ENCODE measurements at regions not wholly inside any gene's neighbourhood (a gene's known extent, or its start where the extent isn't known, plus 50 kb on each side); places are given as distances from the start of the nearest gene placed in this dataset.

DNA sequence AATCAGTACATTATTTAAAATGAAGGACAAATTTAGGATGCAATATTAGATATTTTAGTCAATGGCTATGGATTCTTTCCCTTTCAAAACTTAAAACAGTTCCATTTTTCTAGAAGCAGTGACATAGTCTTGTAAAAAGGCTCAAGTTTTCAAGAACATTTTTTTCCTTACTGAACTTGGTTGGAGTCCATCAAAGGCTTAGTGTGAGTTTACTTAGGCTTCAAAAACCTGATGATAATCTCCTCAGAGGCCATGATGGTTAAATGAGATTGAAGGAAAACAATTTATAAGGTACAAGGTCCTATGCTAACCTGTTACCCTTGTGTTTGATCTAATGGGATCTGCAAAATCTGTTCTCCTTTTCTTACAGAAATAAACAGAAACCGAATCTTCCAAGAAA, 531.8 kb downstream of the UTRN start:
- no peak overlapping the region for H3K4me3 ChIP-seq (ENCODE audit: insufficient read length, low read depth)
- H3K4me1 ChIP-seq (ENCODE audit: insufficient read depth, insufficient read length): no peaks in the 10 kb centered on the region
- H3K9ac ChIP-seq (ENCODE audit: insufficient read length, low read depth): no peak overlapping the region
- no peaks in the 10 kb centered on the region for H3K27me3 ChIP-seq (ENCODE audit: insufficient read depth, insufficient read length)
- TF ChIP-seq SUZ12 (IDR thresholded peaks at IDR 0.05; ENCODE audit: extremely low read depth, insufficient read depth, insufficient read length): no peak
- no peak for TF ChIP-seq YY1 (IDR thresholded peaks at IDR 0.05; ENCODE audit: insufficient read depth, insufficient read length)
- no peak for TF ChIP-seq ZNF274 (IDR thresholded peaks at IDR 0.05; ENCODE audit: low read depth, low read length)
- no peaks in the 10 kb centered on the region for H3K36me3 ChIP-seq (ENCODE audit: insufficient read depth, insufficient read length, low read length)
- no peak for DNase-seq (ENCODE audit: low read depth, low spot score)
- no peaks in the 10 kb centered on the region for H3K9me3 ChIP-seq (ENCODE audit: insufficient read depth, low read length)

DNA sequence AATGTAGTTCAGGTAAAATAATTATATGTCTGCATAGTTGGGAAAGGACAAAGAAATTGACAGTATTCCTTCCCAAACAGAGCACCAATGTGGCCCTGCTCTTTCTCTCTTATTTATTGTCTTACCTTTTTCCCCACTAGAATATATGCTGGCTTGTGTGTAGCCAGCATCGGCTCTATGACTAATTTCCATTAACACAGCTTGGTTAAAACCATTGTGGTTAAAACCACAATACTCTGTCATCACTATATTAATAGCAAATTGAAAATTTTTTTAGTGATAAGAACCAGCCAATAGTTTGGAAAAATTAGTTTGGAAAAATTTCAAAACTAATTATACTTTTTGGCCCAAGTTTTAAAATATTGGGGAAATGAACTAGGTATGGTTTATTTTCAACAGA, 535.1 kb downstream of the UTRN start:
- H3K9ac ChIP-seq (ENCODE audit: insufficient read length, low read depth): no peak overlapping the region
- H3K27me3 ChIP-seq (ENCODE audit: insufficient read depth, insufficient read length): no peaks in the 10 kb centered on the region
- TF ChIP-seq YY1 (IDR thresholded peaks at IDR 0.05; ENCODE audit: insufficient read depth, insufficient read length) (no peak), SUZ12 (IDR thresholded peaks at IDR 0.05; ENCODE audit: extremely low read depth, insufficient read depth, insufficient read length) (no peak), ZNF274 (IDR thresholded peaks at IDR 0.05; ENCODE audit: low read depth, low read length) (no peak)
- H3K9me3 ChIP-seq (ENCODE audit: insufficient read depth, low read length): no peaks in the 10 kb centered on the region
- H3K36me3 ChIP-seq (ENCODE audit: insufficient read depth, insufficient read length, low read length): no peaks in the 10 kb centered on the region
- no peak overlapping the region for H3K4me3 ChIP-seq (ENCODE audit: insufficient read length, low read depth)
- DNase-seq (ENCODE audit: low read depth, low spot score): no peak
- no peaks in the 10 kb centered on the region for H3K4me1 ChIP-seq (ENCODE audit: insufficient read depth, insufficient read length)

DNA sequence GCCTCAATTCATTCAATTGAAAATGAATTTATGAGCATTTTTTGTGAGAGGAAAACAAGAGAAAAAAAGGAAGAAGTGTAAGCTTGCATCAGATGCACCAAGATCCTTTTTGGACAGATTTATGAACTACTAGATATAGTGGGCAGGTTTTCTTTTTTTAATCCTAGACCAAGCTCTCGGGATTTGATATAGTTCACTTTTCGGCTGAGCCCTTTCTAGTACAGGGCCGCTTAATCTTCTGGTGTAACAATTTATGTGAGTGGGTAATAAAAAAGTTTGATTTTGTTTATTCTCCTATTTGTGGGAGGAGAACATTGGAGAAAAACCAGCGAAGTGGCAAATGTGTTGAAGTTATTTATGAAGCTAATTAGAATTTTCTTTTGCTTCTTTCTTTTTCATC, 538.0 kb downstream of the UTRN start:
- TF ChIP-seq ZNF274 (IDR thresholded peaks at IDR 0.05; ENCODE audit: low read depth, low read length) (no peak), SUZ12 (IDR thresholded peaks at IDR 0.05; ENCODE audit: extremely low read depth, insufficient read depth, insufficient read length) (no peak)
- H3K4me1 ChIP-seq (ENCODE audit: insufficient read depth, insufficient read length): no peaks in the 10 kb centered on the region
- H3K9ac ChIP-seq (ENCODE audit: insufficient read length, low read depth): no peak overlapping the region
- no peak for DNase-seq (ENCODE audit: low read depth, low spot score)
- H3K9me3 ChIP-seq (ENCODE audit: insufficient read depth, low read length): no peaks in the 10 kb centered on the region
- H3K27me3 ChIP-seq (ENCODE audit: insufficient read depth, insufficient read length): no peaks in the 10 kb centered on the region
- no peaks in the 10 kb centered on the region for H3K36me3 ChIP-seq (ENCODE audit: insufficient read depth, insufficient read length, low read length)
- H3K4me3 ChIP-seq (ENCODE audit: insufficient read length, low read depth): no peak overlapping the region

DNA sequence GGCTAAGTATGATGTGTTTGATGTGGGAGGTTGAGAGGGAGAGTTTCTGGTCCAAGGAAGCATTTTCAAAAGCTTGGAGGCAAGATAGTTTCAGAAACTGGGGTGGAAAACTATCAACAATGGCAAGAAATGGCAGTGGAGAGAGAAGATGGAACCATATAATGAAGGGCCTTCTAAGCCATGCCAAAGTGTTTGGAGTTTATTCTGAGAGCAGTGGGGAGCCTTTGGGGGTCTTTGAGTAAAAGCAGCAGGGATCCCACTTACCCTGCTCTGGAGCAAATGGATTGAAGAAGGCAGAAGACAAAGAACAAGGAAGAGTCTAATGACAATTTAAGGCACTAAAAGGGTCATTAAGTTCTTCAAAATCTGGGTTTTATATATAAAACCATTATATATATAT, 538.9 kb downstream of the UTRN start:
- Histone ChIP-seq H3K4me1 (ENCODE audit: insufficient read depth, insufficient read length) (no peaks in the 10 kb centered on the region), H3K4me3 (ENCODE audit: insufficient read length, low read depth) (no peak overlapping the region), H3K36me3 (ENCODE audit: insufficient read depth, insufficient read length, low read length) (no peaks in the 10 kb centered on the region), H3K9ac (ENCODE audit: insufficient read length, low read depth) (no peak overlapping the region), H3K27me3 (ENCODE audit: insufficient read depth, insufficient read length) (no peaks in the 10 kb centered on the region), H3K9me3 (ENCODE audit: insufficient read depth, low read length) (no peaks in the 10 kb centered on the region)
- no peak for TF ChIP-seq ZNF274 (IDR thresholded peaks at IDR 0.05; ENCODE audit: low read depth, low read length)
- no peak for TF ChIP-seq SUZ12 (IDR thresholded peaks at IDR 0.05; ENCODE audit: extremely low read depth, insufficient read depth, insufficient read length)
- no peak for TF ChIP-seq YY1 (IDR thresholded peaks at IDR 0.05; ENCODE audit: insufficient read depth, insufficient read length)
- DNase-seq (ENCODE audit: low read depth, low spot score): no peak

DNA sequence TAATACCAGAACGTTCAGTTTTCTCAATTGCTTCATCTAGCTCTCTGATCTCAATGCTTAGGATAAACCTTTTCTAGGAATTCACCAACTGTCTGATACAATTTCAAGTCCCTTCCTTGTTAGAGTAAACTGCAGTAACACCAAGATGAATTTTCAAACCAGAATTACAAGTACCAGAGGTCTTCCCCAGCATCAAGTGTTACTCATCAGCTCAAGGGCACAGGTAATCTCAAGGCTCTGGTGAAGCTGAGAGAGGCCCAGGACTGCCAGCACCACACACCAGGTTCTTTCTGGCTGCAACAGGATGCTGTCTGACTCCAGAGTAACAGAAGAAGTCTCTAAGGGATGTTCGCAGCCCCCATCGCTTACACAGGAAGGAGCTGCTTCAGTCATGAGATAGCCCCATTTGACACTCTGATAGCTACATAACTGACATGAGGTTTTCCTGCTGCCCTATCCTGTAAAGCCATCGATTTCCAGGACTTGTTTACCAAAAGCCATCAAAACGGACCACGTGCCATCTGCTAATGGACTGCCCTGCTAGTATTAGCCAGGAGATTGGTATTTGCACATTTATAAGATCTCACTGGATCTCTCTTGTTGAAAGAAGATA, 549.4 kb downstream of the UTRN start:
- Histone ChIP-seq H3K27me3 (ENCODE audit: insufficient read depth, insufficient read length) (no peaks in the 10 kb centered on the region), H3K4me3 (ENCODE audit: insufficient read length, low read depth) (no peak overlapping the region), H3K9me3 (ENCODE audit: insufficient read depth, low read length) (no peaks in the 10 kb centered on the region), H3K36me3 (ENCODE audit: insufficient read depth, insufficient read length, low read length) (peaks cover 7% of the 10 kb centered on the region), H3K9ac (ENCODE audit: insufficient read length, low read depth) (no peak overlapping the region), H3K4me1 (ENCODE audit: insufficient read depth, insufficient read length) (no peaks in the 10 kb centered on the region)
- no peak for DNase-seq (ENCODE audit: low read depth, low spot score)
- TF ChIP-seq ZNF274 (IDR thresholded peaks at IDR 0.05; ENCODE audit: low read depth, low read length) (no peak), SUZ12 (IDR thresholded peaks at IDR 0.05; ENCODE audit: extremely low read depth, insufficient read depth, insufficient read length) (no peak), YY1 (IDR thresholded peaks at IDR 0.05; ENCODE audit: insufficient read depth, insufficient read length) (no peak)

DNA sequence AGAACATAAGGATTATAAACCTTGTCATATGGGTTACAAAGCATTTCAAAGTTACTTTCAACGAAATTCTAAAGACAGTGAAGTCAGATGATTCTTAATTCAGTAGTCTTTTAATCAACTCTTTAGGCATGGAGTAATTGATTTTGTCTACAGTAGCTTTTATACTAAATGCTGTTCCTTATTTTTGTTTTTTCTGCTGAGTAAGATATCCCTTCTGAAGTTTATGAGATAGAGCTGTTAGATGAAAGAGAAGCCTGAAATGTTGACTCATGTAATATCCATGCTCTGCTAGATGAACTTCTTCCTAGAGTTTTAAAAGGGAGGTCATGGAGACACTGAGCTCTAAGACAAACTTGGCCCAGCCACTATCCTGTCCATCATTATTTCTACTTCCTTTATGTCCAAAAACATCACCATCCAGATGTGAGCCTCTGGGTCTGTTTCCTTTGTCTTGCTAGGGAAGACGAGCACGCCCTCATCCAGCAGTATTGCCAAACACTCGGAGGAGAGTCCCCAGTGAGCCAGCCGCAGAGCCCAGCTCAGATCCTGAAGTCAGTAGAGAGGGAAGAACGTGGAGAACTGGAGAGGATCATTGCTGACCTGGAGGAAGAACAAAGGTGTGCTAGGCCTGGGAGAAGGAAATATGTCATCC, 550.3 kb downstream of the UTRN start:
- H3K4me3 ChIP-seq (ENCODE audit: insufficient read length, low read depth): no peak overlapping the region
- no peaks in the 10 kb centered on the region for H3K9me3 ChIP-seq (ENCODE audit: insufficient read depth, low read length)
- no peaks in the 10 kb centered on the region for H3K27me3 ChIP-seq (ENCODE audit: insufficient read depth, insufficient read length)
- peaks cover 11% of the 10 kb centered on the region for H3K36me3 ChIP-seq (ENCODE audit: insufficient read depth, insufficient read length, low read length)
- H3K4me1 ChIP-seq (ENCODE audit: insufficient read depth, insufficient read length): no peaks in the 10 kb centered on the region
- no peak for TF ChIP-seq YY1 (IDR thresholded peaks at IDR 0.05; ENCODE audit: insufficient read depth, insufficient read length)
- TF ChIP-seq ZNF274 (IDR thresholded peaks at IDR 0.05; ENCODE audit: low read depth, low read length): no peak
- TF ChIP-seq SUZ12 (IDR thresholded peaks at IDR 0.05; ENCODE audit: extremely low read depth, insufficient read depth, insufficient read length): no peak
- no peak overlapping the region for H3K9ac ChIP-seq (ENCODE audit: insufficient read length, low read depth)
- no peak for DNase-seq (ENCODE audit: low read depth, low spot score)

DNA sequence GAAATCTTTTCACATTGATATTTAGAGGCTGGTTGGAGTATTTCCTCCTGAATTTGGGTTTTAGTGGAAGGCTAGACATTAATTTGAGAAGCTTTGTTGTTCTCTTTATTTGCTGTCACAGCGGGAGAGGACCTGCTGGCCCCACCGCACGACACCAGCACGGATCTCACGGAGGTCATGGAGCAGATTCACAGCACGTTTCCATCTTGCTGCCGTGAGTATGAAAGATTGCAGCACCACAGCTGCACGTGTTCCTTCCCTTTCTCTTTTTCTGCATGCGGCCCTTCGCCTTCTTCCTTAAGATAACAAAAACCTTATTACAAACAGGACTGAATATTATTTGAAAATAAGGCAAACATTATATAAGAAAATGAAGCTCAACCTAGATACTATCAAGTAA, 555.5 kb downstream of the UTRN start:
- Histone ChIP-seq H3K4me3 (ENCODE audit: insufficient read length, low read depth) (no peak overlapping the region), H3K9ac (ENCODE audit: insufficient read length, low read depth) (no peak overlapping the region), H3K27me3 (ENCODE audit: insufficient read depth, insufficient read length) (no peaks in the 10 kb centered on the region), H3K36me3 (ENCODE audit: insufficient read depth, insufficient read length, low read length) (peaks cover 8% of the 10 kb centered on the region), H3K4me1 (ENCODE audit: insufficient read depth, insufficient read length) (no peaks in the 10 kb centered on the region), H3K9me3 (ENCODE audit: insufficient read depth, low read length) (no peaks in the 10 kb centered on the region)
- TF ChIP-seq YY1 (IDR thresholded peaks at IDR 0.05; ENCODE audit: insufficient read depth, insufficient read length) (no peak), SUZ12 (IDR thresholded peaks at IDR 0.05; ENCODE audit: extremely low read depth, insufficient read depth, insufficient read length) (no peak), ZNF274 (IDR thresholded peaks at IDR 0.05; ENCODE audit: low read depth, low read length) (no peak)
- no peak for DNase-seq (ENCODE audit: low read depth, low spot score)

Measured in NT2/D1 (cell line).